ENCODE measurements at regions not wholly inside any gene's neighbourhood (a gene's known extent, or its start where the extent isn't known, plus 50 kb on each side); places are given as distances from the start of the nearest gene placed in this dataset.

- no peak for DNase-seq (ENCODE audit: low read depth)
- H3K4me3 ChIP-seq (ENCODE audit: low read length): no peak overlapping the region
- no peak for TF ChIP-seq CTCF (conservative IDR thresholded peaks at IDR 0.05; ENCODE audit: low read length)
These were observed 405.4 kb upstream of the TBL1XR1 start for GRCh38 chr3:177602601-177603147.

- DNase-seq (ENCODE audit: low read depth): no peak
- no peak overlapping the region for H3K4me3 ChIP-seq (ENCODE audit: low read length)
- TF ChIP-seq CTCF (conservative IDR thresholded peaks at IDR 0.05; ENCODE audit: low read length): no peak
These were observed 405.9 kb upstream of the TBL1XR1 start for GRCh38 chr3:177603148-177603603.

GRCh38 chr3:177604181-177604580, 406.9 kb upstream of the TBL1XR1 start:
- H3K4me3 ChIP-seq (ENCODE audit: low read length): no peak overlapping the region
- no peak for DNase-seq (ENCODE audit: low read depth)
- no peak for TF ChIP-seq CTCF (conservative IDR thresholded peaks at IDR 0.05; ENCODE audit: low read length)

GRCh38 chr3:177606891-177607290, 409.6 kb upstream of the TBL1XR1 start:
- no peak for TF ChIP-seq CTCF (conservative IDR thresholded peaks at IDR 0.05; ENCODE audit: low read length)
- no peak for DNase-seq (ENCODE audit: low read depth)
- H3K4me3 ChIP-seq (ENCODE audit: low read length): no peak overlapping the region

- no peak for DNase-seq (ENCODE audit: low read depth)
- TF ChIP-seq CTCF (conservative IDR thresholded peaks at IDR 0.05; ENCODE audit: low read length): no peak
- H3K4me3 ChIP-seq (ENCODE audit: low read length): no peak overlapping the region
These were observed 410.3 kb upstream of the TBL1XR1 start for GRCh38 chr3:177607589-177607988.

- DNase-seq (ENCODE audit: low read depth): no peak
- TF ChIP-seq CTCF (conservative IDR thresholded peaks at IDR 0.05; ENCODE audit: low read length): no peak
These were observed 411.2 kb upstream of the TBL1XR1 start for GRCh38 chr3:177608443-177608842.

GRCh38 chr3:177609613-177610012, 412.3 kb upstream of the TBL1XR1 start:
- H3K4me3 ChIP-seq (ENCODE audit: low read length): no peak overlapping the region
- no peak for TF ChIP-seq CTCF (conservative IDR thresholded peaks at IDR 0.05; ENCODE audit: low read length)
- DNase-seq (ENCODE audit: low read depth): no peak

More at GRCh38 chr3:177608443-177608842, 411.2 kb upstream of the TBL1XR1 start:
- no peak overlapping the region for H3K4me3 ChIP-seq (ENCODE audit: low read length)

Data from AG10803 (cell line).